Suprapubic skin (tissue), 4 donors: ENCODE measurements at regions not wholly inside any gene's neighbourhood (a gene's known extent, or its start where the extent isn't known, plus 50 kb on each side); places are given as distances from the start of the nearest gene placed in this dataset.

Experiments
- DNase-seq, 2 donors: peaks; one replicate each; pipeline ENCODE4 v3.0.0-alpha.2; 2019; ENCODE audit warnings: low spot score in 2 of 2
- H3K27ac ChIP-seq: fragments of 200-600 bp; sonication (generic); one replicate; pipeline ENCODE4 v1.5.1; 2019
- H3K27me3 ChIP-seq: fragments of 200-600 bp; sonication (generic); one replicate; pipeline ENCODE4 v1.5.1; 2019
- H3K36me3 ChIP-seq: fragments of 200-600 bp; sonication (generic); one replicate; pipeline ENCODE4 v1.5.1; 2019
- H3K4me1 ChIP-seq: fragments of 200-600 bp; sonication (generic); one replicate; pipeline ENCODE4 v1.5.1; 2019
- H3K4me3 ChIP-seq: fragments of 200-600 bp; sonication (generic); one replicate; pipeline ENCODE4 v1.5.1; 2019; ENCODE audit warnings: mild to moderate bottlenecking
- H3K9me3 ChIP-seq: fragments of 200-600 bp; sonication (generic); one replicate; pipeline ENCODE4 v1.5.1; 2019
- CTCF ChIP-seq, 2 donors: fragments of 200-600 bp in 1 of 2; fragments of 450-650 bp in 1 of 2; sonication (generic) in 1 of 2; IDR thresholded peaks; one replicate each; pipeline ENCODE4 v1.5.1; 2016 to 2019; ENCODE audit warnings: antibody characterized with exemption in 2 of 2, mild to moderate bottlenecking in 1 of 2, moderate library complexity in 1 of 2
- EP300 ChIP-seq: sonication (generic); formaldehyde crosslinking; IDR thresholded peaks from one replicate; pipeline ENCODE4 v1.6.1; 2017; ENCODE audit warnings: antibody characterized with exemption
- POLR2A ChIP-seq, 2 donors: fragments of 450-650 bp; IDR thresholded peaks; one replicate each; pipeline ENCODE4 v1.6.1; 2017; ENCODE audit warnings: antibody characterized with exemption in 2 of 2, mild to moderate bottlenecking in 2 of 2, moderate library complexity in 2 of 2
- POLR2AphosphoS5 ChIP-seq, 3 donors: sonication (generic); formaldehyde crosslinking; IDR thresholded peaks; one replicate each; pipeline ENCODE4 v1.6.1; 2017; ENCODE audit warnings: antibody characterized with exemption in 3 of 3
- WGBS: methylation state at CpG from one replicate; pipeline ENCODE4 v1.1.5; 2018; 5-methylcytosine and 5-hydroxymethylcytosine counted together

- no peak for DNase-seq
- H3K4me3 ChIP-seq, result no peak overlapping the region
- 82% methylated on average over 8 of the region's 8 CpGs for whole genome bisulfite sequencing
- no peaks in the 10 kb centered on the region for H3K36me3 ChIP-seq
- H3K27me3 ChIP-seq, result peaks cover 3% of the 10 kb centered on the region
- no peaks in the 10 kb centered on the region for H3K4me1 ChIP-seq
- TF ChIP-seq POLR2A (IDR thresholded peaks at IDR 0.05) (no peak), POLR2AphosphoS5 (IDR thresholded peaks at IDR 0.05) (no peak), CTCF (IDR thresholded peaks at IDR 0.05) (no peak)
- H3K27ac ChIP-seq, result no peak overlapping the region
- no peaks in the 10 kb centered on the region for H3K9me3 ChIP-seq
Measured at GRCh38 chr15:37881237-37882013, 53.0 kb upstream of the TMCO5A start.

GRCh38 chr15:37882640-37883039, 51.8 kb upstream of the TMCO5A start:
- no peak for DNase-seq
- TF ChIP-seq EP300 (no peak), CTCF (IDR thresholded peaks at IDR 0.05) (no peak), POLR2A (IDR thresholded peaks at IDR 0.05) (no peak), POLR2AphosphoS5 (IDR thresholded peaks at IDR 0.05) (no peak)

More at GRCh38 chr15:37882640-37883039, 51.8 kb upstream of the TMCO5A start:
- Histone ChIP-seq H3K27ac (no peak overlapping the region), H3K36me3 (no peaks in the 10 kb centered on the region), H3K9me3 (no peaks in the 10 kb centered on the region), H3K27me3 (peaks cover 4% of the 10 kb centered on the region), H3K4me3 (no peak overlapping the region), H3K4me1 (no peaks in the 10 kb centered on the region)
- WGBS, result 74% methylated on average over 2 of the region's 2 CpGs
